ENCODE measurements at regions not wholly inside any gene's neighbourhood (a gene's known extent, or its start where the extent isn't known, plus 50 kb on each side); places are given as distances from the start of the nearest gene placed in this dataset.
"Not testable (repeated sequence)": the region's sequence is repeated elsewhere in the genome, so short reads cannot be mapped to it uniquely, and the experiment has no call there.

DNA sequence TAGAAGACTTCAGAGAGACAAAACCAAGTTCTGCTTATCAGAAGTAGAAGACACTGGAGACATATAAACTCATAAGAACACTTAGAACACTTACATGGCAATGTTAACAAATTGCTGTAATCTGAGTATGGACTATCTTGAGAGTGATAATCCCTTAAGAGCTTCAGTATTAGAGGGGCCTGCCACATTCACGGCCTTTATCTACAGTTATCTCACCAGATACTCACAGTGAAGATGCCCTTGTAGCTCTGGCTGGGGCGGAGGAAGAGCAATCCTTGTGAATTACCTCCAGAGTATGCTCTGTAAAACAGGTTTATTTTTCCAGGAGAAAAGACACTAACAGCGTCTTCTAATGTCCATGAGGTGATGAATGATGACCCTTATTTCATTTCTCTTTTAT is 762.8 kb downstream of the FAM181B start:
- DNase-seq = no peak

DNA sequence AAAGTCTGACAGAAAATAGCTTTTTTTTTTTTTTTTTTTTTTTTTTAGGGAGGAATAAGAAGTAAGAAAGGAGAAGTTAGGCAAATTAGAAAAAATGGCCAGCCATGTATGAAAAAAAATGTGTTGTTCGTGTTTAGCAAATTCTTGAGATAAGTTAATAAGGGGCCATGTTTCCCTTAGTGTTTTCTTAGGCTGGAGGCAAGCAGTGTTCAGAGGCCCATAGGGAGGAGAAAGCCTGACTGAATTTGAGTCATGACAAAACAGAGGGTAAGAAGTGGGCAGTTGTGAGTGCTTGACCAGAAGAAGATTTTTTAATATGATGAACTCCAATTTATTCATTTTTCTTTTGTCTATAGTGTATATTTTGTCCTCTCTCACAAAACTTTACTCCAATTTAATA is 766.4 kb downstream of the FAM181B start:
- no peak for DNase-seq

DNA sequence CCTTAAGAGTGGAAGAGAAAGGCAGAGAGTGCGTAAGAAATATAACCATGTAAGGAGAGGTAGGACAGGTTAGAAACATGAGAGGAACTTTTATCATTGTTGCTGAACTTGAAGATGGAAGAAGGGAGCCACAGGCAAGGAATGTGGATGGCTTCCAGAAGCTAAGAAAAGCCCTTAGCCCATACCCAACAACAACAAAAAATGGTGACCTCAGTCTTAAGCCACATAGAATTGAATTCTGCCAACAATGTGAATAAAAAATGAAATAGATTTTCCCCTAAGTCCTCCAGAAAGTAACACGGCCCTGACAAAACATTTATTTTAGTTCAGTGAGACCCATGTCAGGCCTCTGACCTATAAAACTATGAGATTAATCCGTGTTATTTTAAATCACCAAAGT is 767.3 kb downstream of the FAM181B start:
- no peak for DNase-seq

DNA sequence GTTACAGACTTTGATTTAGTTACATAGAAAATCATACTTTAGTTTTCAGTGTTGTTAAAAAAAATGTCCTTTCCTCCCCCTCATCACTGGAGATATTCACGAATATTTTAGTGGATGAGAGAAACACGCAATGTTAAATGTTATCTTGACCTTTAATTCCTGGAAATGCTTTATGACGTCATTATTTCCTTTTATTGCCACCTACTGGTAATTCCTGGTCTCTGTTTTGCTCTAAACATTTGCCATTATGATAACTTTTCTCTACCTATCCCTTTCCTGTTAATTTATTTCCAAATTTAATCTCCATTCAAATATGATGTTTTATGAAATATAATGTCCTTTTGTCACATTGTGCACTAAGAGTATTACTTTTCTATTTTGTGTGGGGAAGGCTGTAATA is 770.6 kb downstream of the FAM181B start:
- DNase-seq = peak in 1 of 5 donors; percentile 7

DNA sequence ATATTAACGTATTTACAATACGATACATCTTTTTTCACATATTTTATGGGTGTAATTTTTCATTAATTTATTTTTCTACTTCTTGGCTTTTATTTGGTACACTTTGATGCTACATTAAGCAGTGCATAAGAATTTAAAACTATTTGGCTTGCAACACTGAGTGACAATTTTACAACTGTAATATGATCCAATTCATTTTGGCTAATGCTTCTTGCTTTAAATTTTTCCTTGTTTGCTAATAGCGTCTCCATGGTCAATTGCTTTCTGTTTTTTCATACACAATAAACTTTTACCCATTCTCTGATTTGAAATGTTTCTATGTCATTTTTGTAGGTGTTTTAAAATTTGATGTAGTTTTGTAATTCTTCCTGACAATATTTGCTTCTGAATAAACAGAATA is 773.2 kb downstream of the FAM181B start:
- no peak for DNase-seq

DNA sequence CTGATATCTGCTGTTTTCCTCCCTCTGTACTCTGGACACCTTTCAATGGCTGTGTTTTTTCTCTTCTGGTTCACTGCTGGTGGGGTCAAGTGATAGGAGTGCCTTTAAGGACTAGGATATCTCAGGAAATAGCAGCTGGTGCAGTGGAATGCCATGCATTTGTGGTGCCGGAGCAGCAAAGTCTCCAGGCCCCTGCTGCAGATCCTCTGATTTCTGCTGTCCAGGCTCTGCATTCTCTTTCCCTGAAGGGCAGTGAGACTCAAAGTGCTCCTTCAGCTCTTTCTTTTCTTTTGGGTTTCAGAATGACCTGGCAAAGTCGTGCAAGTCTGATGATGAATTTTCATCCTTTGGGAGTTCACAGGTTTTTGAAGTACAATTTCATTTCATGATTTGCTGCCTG is 774.3 kb downstream of the FAM181B start:
- no peak for DNase-seq

DNA sequence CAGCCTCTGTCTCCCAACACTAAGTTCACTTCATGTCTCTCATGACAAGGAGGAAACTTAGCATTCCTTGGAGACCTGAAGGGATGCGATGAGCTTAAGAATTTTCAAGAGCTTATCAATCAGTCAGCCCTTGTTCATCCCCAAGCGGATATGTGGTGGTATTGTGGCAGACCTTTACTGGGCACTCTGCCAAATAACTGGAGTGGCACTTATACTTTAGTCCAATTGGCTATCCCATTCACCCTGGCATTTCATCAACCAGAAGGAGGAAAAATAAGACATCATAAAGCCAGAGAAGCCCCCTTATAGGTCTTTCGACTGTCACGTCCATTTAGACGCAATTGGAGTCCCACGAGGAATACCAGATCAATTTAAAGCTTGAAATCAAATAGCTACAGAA is 779.4 kb downstream of the FAM181B start:
- not testable (repeated sequence) for DNase-seq

DNA sequence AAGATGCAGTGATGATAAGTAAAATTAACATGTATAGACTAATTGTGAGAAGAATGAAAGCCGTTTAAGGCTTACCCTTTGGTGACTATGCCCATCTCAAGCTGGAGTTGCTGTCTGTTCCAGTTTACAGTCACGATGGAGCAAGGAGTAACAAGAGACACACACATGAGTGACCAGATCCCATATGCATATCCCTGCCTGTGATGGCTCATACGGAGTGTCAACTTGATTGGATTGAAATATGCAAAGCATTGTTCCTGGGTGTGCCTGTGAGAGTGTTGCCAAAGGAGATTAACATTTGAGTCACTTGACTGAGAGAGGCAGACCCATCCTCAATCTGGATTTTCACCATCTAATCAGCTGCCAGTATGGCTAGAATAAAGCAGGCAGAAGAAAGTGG is 786.8 kb downstream of the FAM181B start:
- DNase-seq = no peak

DNA sequence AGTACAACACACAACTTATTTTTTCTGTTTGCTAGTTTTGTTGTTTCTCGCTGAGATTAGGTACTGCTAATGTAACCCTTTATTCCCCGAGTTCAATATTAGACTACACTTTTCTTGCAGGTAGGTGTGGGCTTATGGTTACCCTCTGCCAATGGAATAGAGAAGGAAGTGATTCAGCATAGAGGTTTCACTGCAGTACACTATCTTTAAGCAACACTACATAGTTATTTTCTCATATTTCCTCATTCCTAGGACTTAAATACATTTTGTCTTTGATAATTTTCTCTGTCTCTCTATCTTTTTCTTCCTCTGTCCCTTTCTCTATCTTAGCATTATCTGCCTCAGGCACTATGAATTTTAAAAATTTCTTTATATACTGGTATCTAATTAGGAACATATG is 791.0 kb downstream of the FAM181B start:
- DNase-seq = no peak

DNA sequence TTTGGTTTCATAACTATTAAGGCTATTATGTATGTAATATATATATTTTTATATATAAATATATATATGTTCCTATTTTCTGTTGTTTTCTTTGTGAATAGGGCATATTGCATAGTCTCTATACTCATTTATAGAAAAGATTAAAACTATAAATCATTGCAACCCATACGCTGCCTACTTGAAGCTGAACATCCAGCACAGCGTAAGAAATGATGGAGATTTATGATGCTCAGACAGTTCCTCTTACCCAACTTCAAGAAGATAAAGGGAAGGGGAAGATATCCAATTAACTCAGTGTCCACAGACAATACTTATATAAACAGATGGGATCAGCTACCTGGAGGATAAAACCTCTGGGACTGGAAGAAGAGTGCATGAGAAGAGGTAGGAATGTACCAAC is 791.7 kb downstream of the FAM181B start:
- no peak for DNase-seq

DNA sequence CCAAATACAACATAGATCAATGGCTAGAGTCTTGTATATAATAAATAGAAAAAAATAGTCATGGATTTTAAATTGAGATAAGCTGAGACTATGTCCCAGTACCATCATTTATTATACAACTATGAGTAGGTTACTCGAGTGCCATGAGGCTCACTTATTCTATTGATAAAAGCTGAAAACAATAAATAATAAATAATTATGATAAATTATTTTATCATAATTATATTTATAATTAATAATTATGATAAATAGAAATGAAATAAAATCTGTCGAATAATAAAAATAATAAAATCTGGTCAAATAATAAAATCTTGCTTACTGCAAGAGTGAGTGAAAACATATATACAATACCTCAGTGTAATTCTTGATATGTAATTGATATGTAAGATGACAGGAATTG is 801.4 kb downstream of the FAM181B start:
- DNase-seq = no peak

DNA sequence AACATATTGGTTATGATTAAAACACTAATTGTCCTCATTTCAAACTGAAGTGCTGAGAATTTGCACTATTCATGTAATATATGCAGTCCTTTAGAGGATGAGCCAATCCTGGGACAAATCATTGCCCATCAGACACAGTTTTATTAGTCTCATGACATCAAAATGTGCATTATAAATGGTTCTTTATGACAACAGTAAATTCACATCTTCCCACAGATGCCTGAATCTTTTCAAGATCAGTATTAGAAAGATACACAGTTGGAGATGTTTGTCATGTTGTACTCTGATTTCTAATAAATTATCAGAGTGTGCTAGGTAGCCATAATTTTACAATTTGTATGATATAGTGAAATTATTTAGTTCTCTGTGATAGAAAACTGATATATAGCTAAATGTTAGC is 813.5 kb downstream of the FAM181B start:
- no peak for DNase-seq

DNA sequence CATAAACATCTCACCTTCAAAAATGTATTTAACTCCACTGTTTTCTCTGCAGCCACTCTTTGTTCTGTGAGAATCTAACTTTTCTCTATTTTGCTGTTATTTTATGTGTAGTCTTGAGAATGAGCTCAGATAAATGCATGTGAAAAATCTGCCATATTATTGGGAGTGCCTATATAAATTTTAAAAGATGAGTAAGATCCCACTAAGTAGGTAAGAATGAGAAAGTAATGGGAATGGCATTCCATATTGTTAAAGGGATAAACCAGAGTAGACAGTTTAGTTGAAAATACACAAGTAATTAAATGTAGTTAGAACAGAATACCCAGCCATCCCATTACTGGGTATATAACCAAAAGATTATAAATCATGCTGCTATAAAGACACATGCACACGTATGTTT is 817.2 kb downstream of the FAM181B start:
- no peak for DNase-seq

DNA sequence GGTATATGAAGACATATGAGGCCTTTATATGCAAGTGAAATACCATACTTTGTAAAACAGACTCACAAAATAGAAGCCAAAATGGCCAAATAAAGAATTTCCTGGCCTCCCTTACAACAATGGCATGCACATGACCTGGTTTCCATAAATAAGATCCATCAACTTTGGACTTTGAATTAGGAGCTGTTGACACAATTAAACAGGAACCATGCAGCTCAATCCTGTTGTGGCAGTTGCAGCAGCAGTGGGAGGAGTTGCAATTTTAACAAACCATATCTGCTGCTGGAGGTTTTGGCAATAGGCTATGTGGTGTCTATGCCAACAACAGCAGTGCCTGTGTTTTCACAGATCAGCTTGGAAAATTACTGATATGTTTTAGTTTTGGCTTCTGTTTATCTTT is 818.6 kb downstream of the FAM181B start:
- no peak for DNase-seq

DNA sequence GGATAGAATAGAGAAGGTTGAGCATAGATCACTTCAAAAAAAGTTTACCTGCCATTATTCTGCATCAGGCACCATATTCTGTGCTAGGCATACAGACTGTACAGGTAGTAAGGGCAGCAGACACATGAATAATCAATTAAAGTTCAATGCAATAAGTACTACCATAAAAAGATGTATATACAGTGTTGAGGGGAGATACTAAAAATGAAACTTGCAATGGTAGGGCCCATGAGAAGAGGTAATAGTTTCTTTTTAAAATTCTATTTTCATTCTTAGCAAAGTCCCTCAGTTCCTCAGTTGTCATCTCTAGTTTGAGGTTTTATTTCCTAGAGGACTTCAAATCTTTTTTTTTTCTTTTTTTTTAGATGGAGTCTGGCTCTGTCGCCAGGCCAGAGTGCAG is 819.9 kb downstream of the FAM181B start:
- no peak for DNase-seq

DNA sequence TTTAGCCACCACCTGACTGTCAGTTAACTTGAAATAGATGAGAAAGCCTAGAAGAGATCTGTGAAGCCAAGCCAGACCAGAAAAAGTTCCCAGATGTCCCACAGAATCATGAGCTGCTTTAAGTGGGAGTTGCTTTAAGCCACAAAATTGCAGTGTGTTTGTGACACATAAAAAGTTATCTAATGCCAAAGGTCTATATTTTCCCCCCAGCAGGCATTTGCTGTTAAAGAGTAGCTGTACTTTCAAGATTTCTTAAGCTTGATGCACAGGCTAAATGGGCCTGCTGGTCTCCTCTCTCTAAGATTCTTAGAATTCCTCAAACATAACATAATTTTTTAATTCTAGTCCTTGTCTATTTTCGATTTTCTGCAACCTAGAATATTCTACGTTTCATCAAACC is 825.7 kb downstream of the FAM181B start:
- no peak for DNase-seq

DNA sequence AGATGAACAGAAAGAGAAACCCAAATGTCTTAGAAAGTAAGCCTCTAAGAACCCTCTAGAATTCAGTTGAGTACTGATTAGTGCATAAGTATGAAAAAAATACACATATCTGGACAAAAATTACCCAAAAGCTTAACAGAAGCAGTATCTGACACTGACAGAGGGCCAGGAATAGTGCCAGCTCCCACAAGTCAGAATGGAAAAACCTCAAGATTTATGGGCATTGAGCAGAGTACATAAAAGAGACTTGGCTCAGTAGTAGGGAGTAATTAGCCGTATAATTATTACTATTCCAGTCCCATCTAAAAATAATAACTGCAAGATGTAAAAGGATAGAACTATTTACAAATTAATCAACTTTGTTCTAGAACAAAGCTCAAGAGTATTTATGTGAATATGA is 834.5 kb downstream of the FAM181B start:
- no peak for DNase-seq

DNA sequence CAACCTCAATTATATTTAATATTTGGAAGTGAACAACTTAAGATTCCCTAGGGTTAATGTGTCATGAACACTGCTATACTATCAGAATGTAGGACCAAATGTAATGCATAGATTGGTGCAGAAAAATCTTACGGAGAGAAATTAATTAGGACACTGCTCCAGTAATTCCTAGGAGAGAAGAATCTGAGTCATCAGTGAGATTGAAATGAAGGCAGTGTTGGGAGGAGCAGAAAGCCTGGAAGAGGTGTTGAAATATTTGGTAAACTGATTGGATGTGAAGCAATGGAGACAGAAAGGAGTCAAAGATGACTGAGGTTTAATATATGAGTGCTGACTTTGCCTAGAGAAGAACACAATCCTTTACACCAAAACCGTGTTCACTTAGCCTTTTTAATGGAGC is 836.0 kb downstream of the FAM181B start:
- no peak for DNase-seq

DNA sequence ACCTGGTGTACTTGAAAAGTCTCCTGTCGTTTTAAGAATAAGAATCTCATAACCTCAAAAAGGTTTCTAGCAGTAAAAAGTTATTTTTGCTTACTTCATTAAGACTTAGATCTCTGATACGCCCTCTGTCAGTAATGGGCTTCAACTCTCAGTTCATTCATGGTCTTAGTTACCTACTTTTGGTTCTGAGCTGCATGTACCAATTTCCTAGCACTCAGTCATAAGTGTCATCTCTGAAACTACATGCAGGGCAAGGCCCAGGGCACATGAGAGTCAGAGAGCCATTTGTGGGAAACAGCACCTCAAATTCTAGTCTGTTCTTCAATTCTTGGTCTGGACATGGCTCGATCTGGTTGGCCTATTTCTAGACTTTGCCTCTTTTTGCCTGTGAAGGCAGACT is 838.4 kb downstream of the FAM181B start:
- no peak for DNase-seq

DNA sequence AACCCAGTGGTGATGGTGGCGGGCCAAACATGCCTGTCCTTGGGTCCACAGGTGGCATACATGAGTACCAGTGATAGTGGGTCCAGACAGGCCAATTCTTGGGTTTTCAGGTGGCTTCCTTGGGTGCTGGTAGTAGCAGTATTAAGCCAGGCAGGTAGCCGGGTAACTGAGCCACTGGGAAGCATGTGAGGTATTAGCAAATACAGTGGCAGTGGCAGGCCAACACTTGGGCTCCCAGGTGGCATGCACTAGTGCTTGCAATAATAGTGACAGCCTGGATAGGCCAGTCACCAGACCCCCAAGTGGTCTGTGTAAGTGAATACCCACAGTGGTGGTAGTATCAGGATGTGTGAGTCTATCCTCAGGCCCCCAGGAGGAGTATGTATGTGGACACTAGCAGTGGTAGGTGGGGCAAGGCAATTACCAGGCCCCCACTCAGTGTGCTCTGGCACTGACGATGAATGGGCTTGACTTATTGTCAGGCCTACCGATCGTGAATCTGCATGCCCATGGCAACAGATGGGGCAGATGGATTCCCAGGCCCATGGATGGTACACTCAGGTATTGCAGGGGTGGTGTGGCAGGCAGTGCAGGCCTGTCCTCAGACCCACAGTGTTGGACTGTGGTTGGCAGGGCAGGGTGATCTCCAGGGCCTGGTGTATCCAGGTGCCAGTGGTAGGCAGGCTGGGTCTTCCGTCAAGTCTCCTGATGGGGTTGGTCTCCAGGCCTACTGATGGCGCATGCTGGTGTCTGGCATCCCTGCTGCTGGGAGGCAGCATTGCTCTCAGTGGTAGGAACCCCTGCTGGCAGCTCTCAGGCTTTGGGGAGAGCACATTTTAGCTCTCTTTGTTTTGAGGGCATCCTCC is 840.7 kb downstream of the FAM181B start:
- DNase-seq = no peak

DNA sequence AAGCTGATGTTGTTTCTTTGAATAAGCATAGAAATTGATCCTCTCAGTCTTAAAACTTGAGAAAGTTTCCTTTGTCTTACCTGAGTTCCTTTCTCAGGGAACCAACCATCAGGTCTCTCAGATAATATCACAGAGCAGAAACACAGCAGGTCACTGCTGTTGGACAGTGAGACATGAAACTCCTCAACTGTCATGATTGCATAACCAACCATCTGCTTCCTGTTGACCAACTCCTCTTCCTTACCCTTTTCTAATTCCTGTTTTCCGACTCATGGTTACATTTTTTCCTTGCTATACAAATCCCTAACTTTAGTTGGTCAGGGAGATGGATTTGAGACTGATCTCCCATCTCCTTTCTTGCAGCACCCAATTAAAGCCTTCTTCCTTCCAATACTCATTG is 845.3 kb downstream of the FAM181B start:
- DNase-seq = no peak

DNA sequence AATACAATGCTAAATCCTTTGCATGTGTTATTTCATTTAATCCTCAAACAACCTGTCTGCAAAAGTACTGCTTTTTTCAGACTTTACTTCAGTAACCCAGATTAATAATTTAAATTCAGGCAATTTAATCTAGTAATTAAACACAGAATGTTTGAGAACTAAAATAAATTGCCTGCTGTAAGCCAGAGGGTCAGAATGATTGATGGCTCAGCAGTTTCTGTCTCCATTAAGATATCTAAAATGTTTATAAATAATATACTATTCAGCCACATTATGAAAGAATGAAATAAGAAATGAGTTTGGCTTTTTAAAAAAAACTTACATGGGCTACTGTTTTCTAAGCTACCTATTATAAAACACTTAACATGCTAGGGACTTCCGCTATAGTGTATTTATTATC is 846.0 kb downstream of the FAM181B start:
- DNase-seq = no peak

DNA sequence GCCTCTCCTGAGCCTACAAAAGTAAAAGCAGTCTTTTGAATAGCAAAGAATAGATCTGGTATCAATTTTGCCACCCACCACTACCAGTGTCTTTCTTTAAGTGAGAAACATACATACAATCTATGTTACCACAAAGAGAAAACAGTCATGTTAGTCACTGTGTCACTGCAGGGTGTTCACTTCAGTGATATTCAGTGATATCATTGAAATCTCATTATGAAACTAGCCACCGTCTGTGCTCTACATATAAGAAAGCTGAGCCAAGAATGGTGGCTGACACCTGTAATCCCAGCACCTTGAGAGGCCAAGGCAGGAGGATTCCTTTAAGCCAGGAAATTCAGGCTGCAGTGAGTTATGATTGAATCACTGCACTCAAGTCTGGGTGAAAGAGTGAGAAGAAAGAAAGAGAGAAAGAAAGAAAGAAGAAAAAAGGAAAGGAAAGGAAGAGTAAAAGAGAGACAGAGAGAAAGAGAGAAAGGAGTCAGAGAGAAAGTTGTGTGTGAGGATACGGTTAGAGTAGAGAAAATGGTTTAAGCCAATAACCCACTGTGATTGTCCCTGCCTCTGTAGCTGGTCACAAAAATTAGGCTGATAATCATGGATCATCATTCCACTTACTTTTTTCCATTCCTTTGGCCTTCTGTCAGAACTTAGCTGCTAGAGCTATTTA is 847.1 kb downstream of the FAM181B start:
- DNase-seq = no peak

DNA sequence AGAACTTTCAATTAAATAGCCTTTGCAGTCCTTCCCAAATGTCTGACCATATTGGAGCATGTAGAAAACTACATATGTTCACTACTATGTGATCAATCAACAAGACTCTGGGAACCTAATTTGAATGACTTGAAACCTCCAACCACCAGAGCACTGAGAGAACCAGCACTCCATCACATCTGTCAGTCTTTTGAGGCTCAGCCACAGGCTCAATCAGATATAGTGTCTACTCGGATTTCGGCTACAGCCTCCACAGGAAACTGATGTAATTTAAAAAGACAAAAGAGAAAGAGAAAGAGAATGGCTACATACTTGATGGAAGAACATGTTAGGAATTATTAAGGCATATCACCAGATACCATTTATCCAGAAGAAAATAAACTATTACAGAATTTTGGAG is 859.0 kb downstream of the FAM181B start:
- DNase-seq = peak in 1 of 5 donors; percentile 73

DNA sequence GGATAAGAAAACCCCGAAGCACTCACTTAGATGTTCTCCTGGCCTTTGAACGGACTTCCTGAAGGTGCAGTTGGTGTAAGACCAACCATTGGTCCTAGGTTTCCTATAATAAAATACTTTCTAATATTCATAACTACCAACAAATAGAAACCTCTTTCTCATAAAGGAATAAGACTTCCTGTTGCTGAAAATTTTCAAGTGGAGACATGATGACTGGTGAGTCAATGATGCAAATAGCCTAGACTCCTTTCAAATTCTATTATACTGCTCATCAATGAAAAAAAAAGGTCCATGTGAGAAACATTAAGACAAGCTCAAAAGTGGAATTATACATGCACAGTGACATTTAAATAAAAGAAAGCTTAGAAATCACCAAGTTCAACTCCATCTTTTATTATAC is 862.8 kb downstream of the FAM181B start:
- no peak for DNase-seq
